GM23338 (cell line): ENCODE measurements at regions not wholly inside any gene's neighbourhood (a gene's known extent, or its start where the extent isn't known, plus 50 kb on each side); places are given as distances from the start of the nearest gene placed in this dataset.

Experiments
- CREB1 ChIP-seq: fragments of 250-450 bp; sonication (Bioruptor Pico); IDR thresholded peaks from 2 replicates; pipeline ENCODE4 v1.5.0; 2020; ENCODE audit warnings: low read depth, mild to moderate bottlenecking, moderate library complexity
- EZH2 ChIP-seq: fragments of 200-600 bp; sonication (generic); IDR thresholded peaks from one replicate; pipeline ENCODE4 v1.8.0; 2017; ENCODE audit warnings: antibody characterized with exemption, mild to moderate bottlenecking, low read depth; ENCODE audit not compliant: unreplicated experiment
- EZH2phosphoT487 ChIP-seq: fragments of 200-600 bp; sonication (generic); IDR thresholded peaks from one replicate; pipeline ENCODE4 v1.8.1; 2018; ENCODE audit warnings: antibody characterized with exemption; ENCODE audit not compliant: unreplicated experiment
- JUNB ChIP-seq: IDR thresholded peaks from one replicate; pipeline ENCODE4 v1.6.1; 2016; ENCODE audit warnings: antibody characterized with exemption; ENCODE audit not compliant: unreplicated experiment
- NANOG ChIP-seq: IDR thresholded peaks from 2 replicates; pipeline ENCODE4 v1.6.1; 2016; ENCODE audit warnings: antibody characterized with exemption, borderline replicate concordance
- POLR2AphosphoS5 ChIP-seq: IDR thresholded peaks from 2 replicates; pipeline ENCODE4 v1.6.1; 2016; ENCODE audit warnings: antibody characterized with exemption, low read depth
- STAT1 ChIP-seq: IDR thresholded peaks from one replicate; pipeline ENCODE4 v1.6.1; 2016; ENCODE audit warnings: antibody characterized with exemption; ENCODE audit not compliant: unreplicated experiment
- ZNF114 ChIP-seq: fragments of 250-450 bp; sonication (Bioruptor Pico); IDR thresholded peaks from 2 replicates; pipeline ENCODE4 v1.5.0; 2020; ENCODE audit warnings: mild to moderate bottlenecking, moderate library complexity
- ZNF331 ChIP-seq: fragments of 250-450 bp; sonication (Bioruptor Pico); IDR thresholded peaks from 2 replicates; pipeline ENCODE4 v1.5.0; 2020; ENCODE audit warnings: low read depth, mild to moderate bottlenecking, moderate library complexity
- TF ChIP-seq, protein P1 (sequence below), 2 experiments: fragments of 200-600 bp in 1 of 2; sonication (generic) in 1 of 2; conservative IDR thresholded peaks; 2 replicates each; pipeline versions ENCODE4 v1.5.1 to v1.6.1; 2016 to 2017; ENCODE audit warnings: antibody characterized with exemption in 2 of 2, low read depth in 2 of 2, mild to moderate bottlenecking in 2 of 2, moderate library complexity in 1 of 2
- TF ChIP-seq, protein P2 (sequence below): IDR thresholded peaks from one replicate; pipeline ENCODE4 v1.6.1; 2018; ENCODE audit warnings: antibody characterized with exemption; ENCODE audit not compliant: unreplicated experiment
- TF ChIP-seq, protein P3 (sequence below): IDR thresholded peaks from 2 replicates; pipeline ENCODE4 v1.6.1; 2016; ENCODE audit warnings: antibody characterized with exemption
- TF ChIP-seq, protein P4 (sequence below): fragments of 250-450 bp; sonication (Bioruptor Pico); IDR thresholded peaks from 2 replicates; pipeline ENCODE4 v1.5.0; 2020; ENCODE audit warnings: mild to moderate bottlenecking, moderate library complexity

DNA sequence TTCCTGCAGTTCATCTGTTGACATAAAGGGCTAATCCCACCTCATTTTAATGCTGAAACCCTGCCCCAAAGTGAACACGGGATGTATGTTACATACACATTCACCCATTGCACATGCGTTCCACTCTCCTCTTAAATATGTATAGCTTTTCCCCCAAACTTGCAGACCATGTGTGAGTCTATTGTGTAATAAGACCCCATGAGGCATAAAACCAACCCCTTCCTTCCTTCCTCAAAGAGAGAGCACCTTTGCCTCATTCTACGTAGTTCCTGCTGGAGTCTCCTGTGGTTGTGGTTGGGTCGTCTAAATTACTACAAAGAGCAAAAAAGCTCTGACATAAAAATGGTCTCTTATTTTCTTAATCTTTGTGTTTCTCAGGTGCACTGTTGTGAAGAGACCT lies 345.7 kb upstream of the KLF6 start:
- TF ChIP-seq, protein P1, sequence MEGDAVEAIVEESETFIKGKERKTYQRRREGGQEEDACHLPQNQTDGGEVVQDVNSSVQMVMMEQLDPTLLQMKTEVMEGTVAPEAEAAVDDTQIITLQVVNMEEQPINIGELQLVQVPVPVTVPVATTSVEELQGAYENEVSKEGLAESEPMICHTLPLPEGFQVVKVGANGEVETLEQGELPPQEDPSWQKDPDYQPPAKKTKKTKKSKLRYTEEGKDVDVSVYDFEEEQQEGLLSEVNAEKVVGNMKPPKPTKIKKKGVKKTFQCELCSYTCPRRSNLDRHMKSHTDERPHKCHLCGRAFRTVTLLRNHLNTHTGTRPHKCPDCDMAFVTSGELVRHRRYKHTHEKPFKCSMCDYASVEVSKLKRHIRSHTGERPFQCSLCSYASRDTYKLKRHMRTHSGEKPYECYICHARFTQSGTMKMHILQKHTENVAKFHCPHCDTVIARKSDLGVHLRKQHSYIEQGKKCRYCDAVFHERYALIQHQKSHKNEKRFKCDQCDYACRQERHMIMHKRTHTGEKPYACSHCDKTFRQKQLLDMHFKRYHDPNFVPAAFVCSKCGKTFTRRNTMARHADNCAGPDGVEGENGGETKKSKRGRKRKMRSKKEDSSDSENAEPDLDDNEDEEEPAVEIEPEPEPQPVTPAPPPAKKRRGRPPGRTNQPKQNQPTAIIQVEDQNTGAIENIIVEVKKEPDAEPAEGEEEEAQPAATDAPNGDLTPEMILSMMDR (conservative IDR thresholded peaks at IDR 0.05; ENCODE audit: low read depth in 2 of 2) = no peak
- TF ChIP-seq EZH2phosphoT487 (no peak), POLR2AphosphoS5 (no peak), EZH2 (no peak), JUNB (no peak), CREB1 (CRISPR knock-in tag) (no peak), ZNF114 (CRISPR knock-in tag) (no peak), NANOG (no peak), ZNF331 (CRISPR knock-in tag) (no peak), STAT1 (no peak)
- TF ChIP-seq, protein P2, sequence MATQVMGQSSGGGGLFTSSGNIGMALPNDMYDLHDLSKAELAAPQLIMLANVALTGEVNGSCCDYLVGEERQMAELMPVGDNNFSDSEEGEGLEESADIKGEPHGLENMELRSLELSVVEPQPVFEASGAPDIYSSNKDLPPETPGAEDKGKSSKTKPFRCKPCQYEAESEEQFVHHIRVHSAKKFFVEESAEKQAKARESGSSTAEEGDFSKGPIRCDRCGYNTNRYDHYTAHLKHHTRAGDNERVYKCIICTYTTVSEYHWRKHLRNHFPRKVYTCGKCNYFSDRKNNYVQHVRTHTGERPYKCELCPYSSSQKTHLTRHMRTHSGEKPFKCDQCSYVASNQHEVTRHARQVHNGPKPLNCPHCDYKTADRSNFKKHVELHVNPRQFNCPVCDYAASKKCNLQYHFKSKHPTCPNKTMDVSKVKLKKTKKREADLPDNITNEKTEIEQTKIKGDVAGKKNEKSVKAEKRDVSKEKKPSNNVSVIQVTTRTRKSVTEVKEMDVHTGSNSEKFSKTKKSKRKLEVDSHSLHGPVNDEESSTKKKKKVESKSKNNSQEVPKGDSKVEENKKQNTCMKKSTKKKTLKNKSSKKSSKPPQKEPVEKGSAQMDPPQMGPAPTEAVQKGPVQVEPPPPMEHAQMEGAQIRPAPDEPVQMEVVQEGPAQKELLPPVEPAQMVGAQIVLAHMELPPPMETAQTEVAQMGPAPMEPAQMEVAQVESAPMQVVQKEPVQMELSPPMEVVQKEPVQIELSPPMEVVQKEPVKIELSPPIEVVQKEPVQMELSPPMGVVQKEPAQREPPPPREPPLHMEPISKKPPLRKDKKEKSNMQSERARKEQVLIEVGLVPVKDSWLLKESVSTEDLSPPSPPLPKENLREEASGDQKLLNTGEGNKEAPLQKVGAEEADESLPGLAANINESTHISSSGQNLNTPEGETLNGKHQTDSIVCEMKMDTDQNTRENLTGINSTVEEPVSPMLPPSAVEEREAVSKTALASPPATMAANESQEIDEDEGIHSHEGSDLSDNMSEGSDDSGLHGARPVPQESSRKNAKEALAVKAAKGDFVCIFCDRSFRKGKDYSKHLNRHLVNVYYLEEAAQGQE = no peak
- TF ChIP-seq, protein P3, sequence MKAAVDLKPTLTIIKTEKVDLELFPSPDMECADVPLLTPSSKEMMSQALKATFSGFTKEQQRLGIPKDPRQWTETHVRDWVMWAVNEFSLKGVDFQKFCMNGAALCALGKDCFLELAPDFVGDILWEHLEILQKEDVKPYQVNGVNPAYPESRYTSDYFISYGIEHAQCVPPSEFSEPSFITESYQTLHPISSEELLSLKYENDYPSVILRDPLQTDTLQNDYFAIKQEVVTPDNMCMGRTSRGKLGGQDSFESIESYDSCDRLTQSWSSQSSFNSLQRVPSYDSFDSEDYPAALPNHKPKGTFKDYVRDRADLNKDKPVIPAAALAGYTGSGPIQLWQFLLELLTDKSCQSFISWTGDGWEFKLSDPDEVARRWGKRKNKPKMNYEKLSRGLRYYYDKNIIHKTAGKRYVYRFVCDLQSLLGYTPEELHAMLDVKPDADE = no peak
- TF ChIP-seq, protein P4, sequence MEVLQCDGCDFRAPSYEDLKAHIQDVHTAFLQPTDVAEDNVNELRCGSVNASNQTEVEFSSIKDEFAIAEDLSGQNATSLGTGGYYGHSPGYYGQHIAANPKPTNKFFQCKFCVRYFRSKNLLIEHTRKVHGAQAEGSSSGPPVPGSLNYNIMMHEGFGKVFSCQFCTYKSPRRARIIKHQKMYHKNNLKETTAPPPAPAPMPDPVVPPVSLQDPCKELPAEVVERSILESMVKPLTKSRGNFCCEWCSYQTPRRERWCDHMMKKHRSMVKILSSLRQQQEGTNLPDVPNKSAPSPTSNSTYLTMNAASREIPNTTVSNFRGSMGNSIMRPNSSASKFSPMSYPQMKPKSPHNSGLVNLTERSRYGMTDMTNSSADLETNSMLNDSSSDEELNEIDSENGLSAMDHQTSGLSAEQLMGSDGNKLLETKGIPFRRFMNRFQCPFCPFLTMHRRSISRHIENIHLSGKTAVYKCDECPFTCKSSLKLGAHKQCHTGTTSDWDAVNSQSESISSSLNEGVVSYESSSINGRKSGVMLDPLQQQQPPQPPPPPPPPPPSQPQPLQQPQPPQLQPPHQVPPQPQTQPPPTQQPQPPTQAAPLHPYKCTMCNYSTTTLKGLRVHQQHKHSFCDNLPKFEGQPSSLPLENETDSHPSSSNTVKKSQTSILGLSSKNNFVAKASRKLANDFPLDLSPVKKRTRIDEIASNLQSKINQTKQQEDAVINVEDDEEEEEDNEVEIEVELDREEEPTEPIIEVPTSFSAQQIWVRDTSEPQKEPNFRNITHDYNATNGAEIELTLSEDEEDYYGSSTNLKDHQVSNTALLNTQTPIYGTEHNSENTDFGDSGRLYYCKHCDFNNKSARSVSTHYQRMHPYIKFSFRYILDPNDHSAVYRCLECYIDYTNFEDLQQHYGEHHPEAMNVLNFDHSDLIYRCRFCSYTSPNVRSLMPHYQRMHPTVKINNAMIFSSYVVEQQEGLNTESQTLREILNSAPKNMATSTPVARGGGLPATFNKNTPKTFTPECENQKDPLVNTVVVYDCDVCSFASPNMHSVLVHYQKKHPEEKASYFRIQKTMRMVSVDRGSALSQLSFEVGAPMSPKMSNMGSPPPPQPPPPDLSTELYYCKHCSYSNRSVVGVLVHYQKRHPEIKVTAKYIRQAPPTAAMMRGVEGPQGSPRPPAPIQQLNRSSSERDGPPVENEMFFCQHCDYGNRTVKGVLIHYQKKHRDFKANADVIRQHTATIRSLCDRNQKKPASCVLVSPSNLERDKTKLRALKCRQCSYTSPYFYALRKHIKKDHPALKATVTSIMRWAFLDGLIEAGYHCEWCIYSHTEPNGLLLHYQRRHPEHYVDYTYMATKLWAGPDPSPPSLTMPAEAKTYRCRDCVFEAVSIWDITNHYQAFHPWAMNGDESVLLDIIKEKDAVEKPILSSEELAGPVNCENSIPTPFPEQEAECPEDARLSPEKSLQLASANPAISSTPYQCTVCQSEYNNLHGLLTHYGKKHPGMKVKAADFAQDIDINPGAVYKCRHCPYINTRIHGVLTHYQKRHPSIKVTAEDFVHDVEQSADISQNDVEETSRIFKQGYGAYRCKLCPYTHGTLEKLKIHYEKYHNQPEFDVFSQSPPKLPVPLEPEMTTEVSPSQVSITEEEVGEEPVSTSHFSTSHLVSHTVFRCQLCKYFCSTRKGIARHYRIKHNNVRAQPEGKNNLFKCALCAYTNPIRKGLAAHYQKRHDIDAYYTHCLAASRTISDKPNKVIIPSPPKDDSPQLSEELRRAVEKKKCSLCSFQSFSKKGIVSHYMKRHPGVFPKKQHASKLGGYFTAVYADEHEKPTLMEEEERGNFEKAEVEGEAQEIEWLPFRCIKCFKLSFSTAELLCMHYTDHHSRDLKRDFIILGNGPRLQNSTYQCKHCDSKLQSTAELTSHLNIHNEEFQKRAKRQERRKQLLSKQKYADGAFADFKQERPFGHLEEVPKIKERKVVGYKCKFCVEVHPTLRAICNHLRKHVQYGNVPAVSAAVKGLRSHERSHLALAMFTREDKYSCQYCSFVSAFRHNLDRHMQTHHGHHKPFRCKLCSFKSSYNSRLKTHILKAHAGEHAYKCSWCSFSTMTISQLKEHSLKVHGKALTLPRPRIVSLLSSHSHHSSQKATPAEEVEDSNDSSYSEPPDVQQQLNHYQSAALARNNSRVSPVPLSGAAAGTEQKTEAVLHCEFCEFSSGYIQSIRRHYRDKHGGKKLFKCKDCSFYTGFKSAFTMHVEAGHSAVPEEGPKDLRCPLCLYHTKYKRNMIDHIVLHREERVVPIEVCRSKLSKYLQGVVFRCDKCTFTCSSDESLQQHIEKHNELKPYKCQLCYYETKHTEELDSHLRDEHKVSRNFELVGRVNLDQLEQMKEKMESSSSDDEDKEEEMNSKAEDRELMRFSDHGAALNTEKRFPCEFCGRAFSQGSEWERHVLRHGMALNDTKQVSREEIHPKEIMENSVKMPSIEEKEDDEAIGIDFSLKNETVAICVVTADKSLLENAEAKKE (CRISPR knock-in tag) = no peak
